ENCODE measurements at regions not wholly inside any gene's neighbourhood (a gene's known extent, or its start where the extent isn't known, plus 50 kb on each side); places are given as distances from the start of the nearest gene placed in this dataset.

GRCh38 chr12:105721051-105721825 is 390.7 kb downstream of the C12orf75 start:
- Histone ChIP-seq H3K27me3 (ENCODE audit: low read length) (no peaks in the 10 kb centered on the region), H3K4me2 (ENCODE audit: low read depth, low read length, poor library complexity, severe bottlenecking) (no peak overlapping the region), H3K36me3 (ENCODE audit: low read length) (no peaks in the 10 kb centered on the region), H3K9me2 (replicated peaks; ENCODE audit: insufficient read depth, low read length) (no peaks in the 10 kb centered on the region), H3K79me2 (ENCODE audit: insufficient read depth, low read length) (no peaks in the 10 kb centered on the region), H3K27ac (ENCODE audit: low read depth, low read length) (no peak overlapping the region), H3K9ac (ENCODE audit: low read length) (no peak overlapping the region), H2AFZ (ENCODE audit: low read depth, low read length, severe bottlenecking) (no peak overlapping the region), H3K4me3 (ENCODE audit: insufficient read depth, low read length, poor library complexity, severe bottlenecking) (no peak overlapping the region), H4K20me1 (ENCODE audit: low read depth, low read length) (no peaks in the 10 kb centered on the region), H3F3A (ENCODE audit: insufficient read depth) (no peaks in the 10 kb centered on the region), H3K9me3 (ENCODE audit: insufficient read depth, low read length) (no peaks in the 10 kb centered on the region)
- no peak for TF ChIP-seq EZH2phosphoT487 (conservative IDR thresholded peaks at IDR 0.05; ENCODE audit: low read length)
- no peak for TF ChIP-seq CTCF (IDR thresholded peaks at IDR 0.05; ENCODE audit: insufficient read depth, low read length, poor library complexity, severe bottlenecking)

- Histone ChIP-seq H3K4me3 (ENCODE audit: insufficient read depth, low read length, poor library complexity, severe bottlenecking) (no peak overlapping the region), H3K9me2 (replicated peaks; ENCODE audit: insufficient read depth, low read length) (no peaks in the 10 kb centered on the region), H3K36me3 (ENCODE audit: low read length) (no peaks in the 10 kb centered on the region), H4K20me1 (ENCODE audit: low read depth, low read length) (no peaks in the 10 kb centered on the region), H2AFZ (ENCODE audit: low read depth, low read length, severe bottlenecking) (no peak overlapping the region), H3K27ac (ENCODE audit: low read depth, low read length) (no peak overlapping the region), H3K4me2 (ENCODE audit: low read depth, low read length, poor library complexity, severe bottlenecking) (no peak overlapping the region), H3F3A (ENCODE audit: insufficient read depth) (no peaks in the 10 kb centered on the region), H3K9me3 (ENCODE audit: insufficient read depth, low read length) (no peaks in the 10 kb centered on the region), H3K27me3 (ENCODE audit: low read length) (no peaks in the 10 kb centered on the region), H3K79me2 (ENCODE audit: insufficient read depth, low read length) (no peaks in the 10 kb centered on the region), H3K9ac (ENCODE audit: low read length) (no peak overlapping the region)
- TF ChIP-seq EZH2phosphoT487 (conservative IDR thresholded peaks at IDR 0.05; ENCODE audit: low read length) (no peak), CTCF (IDR thresholded peaks at IDR 0.05; ENCODE audit: insufficient read depth, low read length, poor library complexity, severe bottlenecking) (no peak)
Observed at GRCh38 chr12:105721891-105722290, 391.4 kb downstream of the C12orf75 start.

- Histone ChIP-seq H3K4me2 (ENCODE audit: low read depth, low read length, poor library complexity, severe bottlenecking) (no peak overlapping the region), H3K27me3 (ENCODE audit: low read length) (no peaks in the 10 kb centered on the region), H4K20me1 (ENCODE audit: low read depth, low read length) (no peaks in the 10 kb centered on the region), H2AFZ (ENCODE audit: low read depth, low read length, severe bottlenecking) (no peak overlapping the region), H3K9me3 (ENCODE audit: insufficient read depth, low read length) (no peaks in the 10 kb centered on the region), H3K27ac (ENCODE audit: low read depth, low read length) (no peak overlapping the region), H3K79me2 (ENCODE audit: insufficient read depth, low read length) (no peaks in the 10 kb centered on the region), H3F3A (ENCODE audit: insufficient read depth) (no peaks in the 10 kb centered on the region), H3K9ac (ENCODE audit: low read length) (no peak overlapping the region), H3K4me3 (ENCODE audit: insufficient read depth, low read length, poor library complexity, severe bottlenecking) (no peak overlapping the region), H3K9me2 (replicated peaks; ENCODE audit: insufficient read depth, low read length) (no peaks in the 10 kb centered on the region), H3K36me3 (ENCODE audit: low read length) (no peaks in the 10 kb centered on the region)
- TF ChIP-seq EZH2phosphoT487 (conservative IDR thresholded peaks at IDR 0.05; ENCODE audit: low read length), result no peak
- no peak for TF ChIP-seq CTCF (IDR thresholded peaks at IDR 0.05; ENCODE audit: insufficient read depth, low read length, poor library complexity, severe bottlenecking)
Observed at GRCh38 chr12:105723066-105723465, 392.6 kb downstream of the C12orf75 start.
